ENCODE measurements at regions not wholly inside any gene's neighbourhood (a gene's known extent, or its start where the extent isn't known, plus 50 kb on each side); places are given as distances from the start of the nearest gene placed in this dataset.

DNA sequence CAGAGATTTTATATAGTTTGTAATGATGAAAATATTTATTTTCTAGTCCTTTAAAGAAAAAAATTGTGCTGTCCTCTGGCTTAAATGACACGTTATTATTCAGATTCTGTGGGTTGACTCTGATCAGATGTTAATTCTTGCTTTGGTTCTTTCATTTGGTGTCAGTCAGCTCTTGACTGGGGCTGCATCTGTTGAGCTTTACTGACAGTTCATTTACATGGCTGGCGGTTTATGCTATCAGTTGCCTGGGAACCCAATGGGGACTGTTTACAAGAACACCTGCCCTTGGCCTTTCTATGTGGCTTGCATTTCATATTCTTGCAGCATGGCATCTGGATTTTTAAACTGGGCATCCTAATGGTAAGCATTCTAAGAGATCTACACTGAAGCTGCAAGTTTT, 667.1 kb upstream of the FBXO33 start:
- CTCF ChIA-PET = no interaction called here
- POLR2A ChIA-PET = interaction anchor here in 1 of 2 donors (0.7 kb wide), 1 partner anchor 143 kb away, joined by 3 read pairs; no protein-coding TSS in a partner anchor
- H3K36me3 ChIP-seq (ENCODE audit: control insufficient read depth in 2 of 2, extremely low read depth in 1 of 2, insufficient read depth in 1 of 2, low read length in 1 of 2) = no peaks in the 10 kb centered on the region
- H3K9me3 Mint-ChIP-seq = peaks cover 2 to 5% (median 2%) of the 10 kb centered on the region in 3 donors
- no peaks in the 10 kb centered on the region for H3K27me3 Mint-ChIP-seq
- ATAC-seq (replicated peaks in 1 of 4) = no peak
- H3K4me3 Mint-ChIP-seq = no peak overlapping the region
- no peak overlapping the region for H3K4me3 ChIP-seq (ENCODE audit: control insufficient read depth in 1 of 2, extremely low read depth in 1 of 2, low read length in 1 of 2)
- no peaks in the 10 kb centered on the region for H3K36me3 Mint-ChIP-seq
- no peaks in the 10 kb centered on the region for H3K4me1 Mint-ChIP-seq
- H3K9me3 ChIP-seq = no peaks in the 10 kb centered on the region
- no peak overlapping the region for H3K27ac Mint-ChIP-seq
- H3K27me3 ChIP-seq (replicated peaks in 1 of 2; ENCODE audit: control insufficient read depth in 2 of 2, extremely low read depth in 1 of 2, insufficient read depth in 2 of 2, low read length in 1 of 2) = no peaks in the 10 kb centered on the region
- DNase-seq = no peak
- H3K4me1 ChIP-seq (ENCODE audit: control insufficient read depth in 1 of 2, extremely low read depth in 1 of 2, insufficient read depth in 2 of 2, low read length in 2 of 2) = no peaks in the 10 kb centered on the region
- no peak overlapping the region for H3K27ac ChIP-seq (ENCODE audit: low read length)
- WGBS (ENCODE audit: insufficient coverage) = 78% methylated on average over 2 of the region's 2 CpGs

DNA sequence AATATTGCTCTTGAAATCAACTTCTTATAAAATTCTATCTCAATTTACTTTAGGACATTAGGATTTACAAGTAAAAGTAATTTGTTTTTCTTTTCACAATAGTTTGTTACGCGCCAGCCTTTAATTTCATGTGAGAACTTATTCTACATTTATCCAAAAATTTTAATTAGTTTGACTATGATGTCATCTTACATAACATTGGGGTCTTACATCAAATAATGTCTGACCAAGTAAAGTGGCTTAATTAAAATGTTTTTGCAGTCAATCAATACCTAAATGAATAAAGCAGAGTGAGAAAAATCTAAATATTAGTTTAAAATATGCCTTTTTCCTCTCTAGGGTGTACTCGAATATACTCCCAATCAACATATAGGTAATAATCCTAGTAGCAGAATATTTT, 666.2 kb upstream of the FBXO33 start:
- no peaks in the 10 kb centered on the region for H3K4me1 Mint-ChIP-seq
- H3K4me3 Mint-ChIP-seq = no peak overlapping the region
- no peak overlapping the region for H3K27ac ChIP-seq (ENCODE audit: low read length)
- H3K4me1 ChIP-seq (ENCODE audit: control insufficient read depth in 1 of 2, extremely low read depth in 1 of 2, insufficient read depth in 2 of 2, low read length in 2 of 2) = no peaks in the 10 kb centered on the region
- no CpG with 5 or more reads among the region's 3 CpGs for WGBS (ENCODE audit: insufficient coverage)
- H3K9me3 Mint-ChIP-seq = peaks cover 0 to 2% (median under 1%) of the 10 kb centered on the region in 3 donors
- no peaks in the 10 kb centered on the region for H3K9me3 ChIP-seq
- H3K36me3 Mint-ChIP-seq = no peaks in the 10 kb centered on the region
- POLR2A ChIA-PET = no interaction called here
- no peak overlapping the region for H3K27ac Mint-ChIP-seq
- no peaks in the 10 kb centered on the region for H3K36me3 ChIP-seq (ENCODE audit: control insufficient read depth in 2 of 2, extremely low read depth in 1 of 2, insufficient read depth in 1 of 2, low read length in 1 of 2)
- H3K27me3 Mint-ChIP-seq = no peaks in the 10 kb centered on the region
- H3K4me3 ChIP-seq (ENCODE audit: control insufficient read depth in 1 of 2, extremely low read depth in 1 of 2, low read length in 1 of 2) = no peak overlapping the region
- CTCF ChIA-PET = no interaction called here
- H3K27me3 ChIP-seq (replicated peaks in 1 of 2; ENCODE audit: control insufficient read depth in 2 of 2, extremely low read depth in 1 of 2, insufficient read depth in 2 of 2, low read length in 1 of 2) = no peaks in the 10 kb centered on the region
- DNase-seq = no peak
- ATAC-seq (replicated peaks in 1 of 4) = no peak

DNA sequence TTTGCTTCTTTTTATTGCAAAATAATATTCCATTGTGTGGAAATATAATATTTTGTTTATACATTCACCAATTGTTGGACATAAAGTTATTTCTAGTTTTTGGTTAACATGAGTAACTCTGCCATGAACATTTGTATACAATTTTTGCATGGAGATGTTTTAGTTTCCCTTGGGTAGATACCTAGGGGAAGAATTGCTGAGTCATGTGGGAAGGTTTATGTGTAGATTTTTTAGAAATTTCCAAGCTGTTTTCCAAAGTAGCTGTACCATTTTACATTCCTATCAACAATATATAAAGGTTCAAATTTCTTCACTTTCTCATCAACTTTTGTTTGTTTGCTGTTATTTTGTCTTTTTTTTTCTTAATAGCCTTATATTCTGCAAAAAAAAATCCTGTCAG, 664.7 kb upstream of the FBXO33 start:
- no peaks in the 10 kb centered on the region for H3K4me1 Mint-ChIP-seq
- Histone ChIP-seq H3K4me3 (ENCODE audit: control insufficient read depth in 1 of 2, extremely low read depth in 1 of 2, low read length in 1 of 2) (no peak overlapping the region), H3K36me3 (ENCODE audit: control insufficient read depth in 2 of 2, extremely low read depth in 1 of 2, insufficient read depth in 1 of 2, low read length in 1 of 2) (no peaks in the 10 kb centered on the region), H3K27me3 (replicated peaks in 1 of 2; ENCODE audit: control insufficient read depth in 2 of 2, extremely low read depth in 1 of 2, insufficient read depth in 2 of 2, low read length in 1 of 2) (no peaks in the 10 kb centered on the region), H3K27ac (ENCODE audit: low read length) (no peak overlapping the region), H3K4me1 (ENCODE audit: control insufficient read depth in 1 of 2, extremely low read depth in 1 of 2, insufficient read depth in 2 of 2, low read length in 2 of 2) (no peaks in the 10 kb centered on the region), H3K9me3 (no peaks in the 10 kb centered on the region)
- no peaks in the 10 kb centered on the region for H3K27me3 Mint-ChIP-seq
- no peak overlapping the region for H3K4me3 Mint-ChIP-seq
- H3K36me3 Mint-ChIP-seq = no peaks in the 10 kb centered on the region
- ChIA-PET POLR2A (no interaction called here), CTCF (no interaction called here)
- DNase-seq = no peak
- H3K9me3 Mint-ChIP-seq = peaks cover 0 to 2% (median 0%) of the 10 kb centered on the region in 3 donors
- no peak for ATAC-seq (replicated peaks in 1 of 4)
- no peak overlapping the region for H3K27ac Mint-ChIP-seq

DNA sequence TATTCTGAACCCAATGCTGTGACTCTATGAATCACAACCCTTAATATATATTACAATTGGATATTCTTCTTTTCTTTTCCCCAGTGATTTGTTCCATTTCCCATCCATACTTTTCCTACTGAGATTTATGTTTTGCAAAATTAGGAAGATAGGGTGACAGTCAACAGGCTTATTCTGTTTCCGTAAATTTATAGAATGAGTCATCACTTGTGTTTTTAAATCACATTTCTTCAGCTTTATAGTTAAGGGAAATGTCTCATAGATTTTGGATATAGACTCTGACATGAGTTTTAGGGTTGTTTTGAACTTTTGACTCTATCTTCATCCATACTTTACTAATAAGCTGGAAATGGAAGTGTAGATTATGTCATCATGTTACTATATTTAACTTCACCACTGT, 661.6 kb upstream of the FBXO33 start:
- Mint-ChIP-seq H3K36me3 (no peaks in the 10 kb centered on the region), H3K27me3 (no peaks in the 10 kb centered on the region), H3K4me1 (no peaks in the 10 kb centered on the region), H3K9me3 (peaks cover 2 to 5% (median 4%) of the 10 kb centered on the region in 3 donors), H3K27ac (no peak overlapping the region), H3K4me3 (no peak overlapping the region)
- H3K9me3 ChIP-seq = no peaks in the 10 kb centered on the region
- no peaks in the 10 kb centered on the region for H3K36me3 ChIP-seq (ENCODE audit: control insufficient read depth in 2 of 2, extremely low read depth in 1 of 2, insufficient read depth in 1 of 2, low read length in 1 of 2)
- H3K4me1 ChIP-seq (ENCODE audit: control insufficient read depth in 1 of 2, extremely low read depth in 1 of 2, insufficient read depth in 2 of 2, low read length in 2 of 2) = no peaks in the 10 kb centered on the region
- CTCF ChIA-PET = interaction anchor here in 1 of 2 donors (0.7 kb wide), 1 partner anchor 11 kb away, joined by 3 read pairs; no protein-coding TSS in a partner anchor
- no peak overlapping the region for H3K4me3 ChIP-seq (ENCODE audit: control insufficient read depth in 1 of 2, extremely low read depth in 1 of 2, low read length in 1 of 2)
- no peak for DNase-seq
- no CpG with 5 or more reads among the region's 1 CpG for WGBS (ENCODE audit: insufficient coverage)
- H3K27ac ChIP-seq (ENCODE audit: low read length) = no peak overlapping the region
- POLR2A ChIA-PET = no interaction called here
- H3K27me3 ChIP-seq (replicated peaks in 1 of 2; ENCODE audit: control insufficient read depth in 2 of 2, extremely low read depth in 1 of 2, insufficient read depth in 2 of 2, low read length in 1 of 2) = no peaks in the 10 kb centered on the region
- no peak for ATAC-seq (replicated peaks in 1 of 4)

DNA sequence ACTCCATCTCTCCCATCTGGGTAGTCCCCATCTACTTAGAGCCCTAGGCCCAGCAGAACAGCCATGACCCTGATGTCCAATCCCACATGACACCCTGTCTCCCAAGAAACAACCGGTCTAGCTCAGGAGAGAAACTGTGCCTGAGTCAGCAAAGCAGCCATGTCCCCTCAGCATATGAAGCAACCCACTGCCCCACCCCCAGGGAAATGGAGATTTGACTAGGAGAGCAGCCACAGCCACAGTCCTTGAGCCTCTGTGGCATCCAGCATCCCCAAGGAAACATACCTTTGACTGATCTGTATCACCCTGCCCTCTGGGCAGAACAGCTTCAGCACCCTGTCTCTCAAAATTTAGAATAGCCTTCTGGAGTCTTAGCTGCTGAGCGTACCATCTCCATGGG, 641.9 kb upstream of the FBXO33 start:
- WGBS (ENCODE audit: insufficient coverage) = 93% methylated on average over 2 of the region's 2 CpGs
- Mint-ChIP-seq H3K4me1 (no peaks in the 10 kb centered on the region), H3K27ac (no peak overlapping the region), H3K36me3 (no peaks in the 10 kb centered on the region), H3K27me3 (no peaks in the 10 kb centered on the region), H3K9me3 (peaks cover 0 to 8% (median 3%) of the 10 kb centered on the region in 3 donors), H3K4me3 (no peak overlapping the region)
- no peak for ATAC-seq (replicated peaks in 1 of 4)
- no peak for DNase-seq
- Histone ChIP-seq H3K4me3 (ENCODE audit: control insufficient read depth in 1 of 2, extremely low read depth in 1 of 2, low read length in 1 of 2) (no peak overlapping the region), H3K36me3 (ENCODE audit: control insufficient read depth in 2 of 2, extremely low read depth in 1 of 2, insufficient read depth in 1 of 2, low read length in 1 of 2) (no peaks in the 10 kb centered on the region), H3K27me3 (replicated peaks in 1 of 2; ENCODE audit: control insufficient read depth in 2 of 2, extremely low read depth in 1 of 2, insufficient read depth in 2 of 2, low read length in 1 of 2) (no peaks in the 10 kb centered on the region), H3K27ac (ENCODE audit: low read length) (no peak overlapping the region), H3K4me1 (ENCODE audit: control insufficient read depth in 1 of 2, extremely low read depth in 1 of 2, insufficient read depth in 2 of 2, low read length in 2 of 2) (no peaks in the 10 kb centered on the region), H3K9me3 (no peaks in the 10 kb centered on the region)
- CTCF ChIA-PET = no interaction called here
- POLR2A ChIA-PET = no interaction called here

DNA sequence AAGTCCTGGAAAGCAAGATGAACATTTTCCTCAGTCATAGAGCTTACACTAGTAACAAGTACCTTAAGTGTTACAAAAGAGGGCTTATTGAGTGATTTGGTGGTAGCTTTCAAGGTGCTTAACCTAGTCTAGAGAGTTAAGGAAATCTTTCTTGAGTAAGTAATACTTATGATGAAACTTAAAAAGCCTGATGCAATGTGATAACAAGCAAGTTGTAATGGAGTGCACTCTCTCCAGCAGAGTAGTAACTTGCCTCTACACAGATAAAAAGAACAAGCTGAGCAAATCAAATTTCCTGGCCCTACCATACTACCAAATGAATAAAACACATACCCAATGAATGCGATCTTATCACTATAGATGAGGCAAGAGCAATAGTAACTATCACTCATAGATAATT, 639.9 kb upstream of the FBXO33 start:
- H3K27me3 ChIP-seq (replicated peaks in 1 of 2; ENCODE audit: control insufficient read depth in 2 of 2, extremely low read depth in 1 of 2, insufficient read depth in 2 of 2, low read length in 1 of 2) = no peaks in the 10 kb centered on the region
- 100% methylated on average over 1 of the region's 1 CpG for WGBS (ENCODE audit: insufficient coverage)
- H3K9me3 ChIP-seq = no peaks in the 10 kb centered on the region
- no peaks in the 10 kb centered on the region for H3K36me3 ChIP-seq (ENCODE audit: control insufficient read depth in 2 of 2, extremely low read depth in 1 of 2, insufficient read depth in 1 of 2, low read length in 1 of 2)
- no peaks in the 10 kb centered on the region for H3K4me1 Mint-ChIP-seq
- no peak overlapping the region for H3K27ac ChIP-seq (ENCODE audit: low read length)
- no peak for ATAC-seq (replicated peaks in 1 of 4)
- POLR2A ChIA-PET = no interaction called here
- CTCF ChIA-PET = no interaction called here
- no peak overlapping the region for H3K4me3 Mint-ChIP-seq
- no peaks in the 10 kb centered on the region for H3K27me3 Mint-ChIP-seq
- no peak for DNase-seq
- H3K4me3 ChIP-seq (ENCODE audit: control insufficient read depth in 1 of 2, extremely low read depth in 1 of 2, low read length in 1 of 2) = no peak overlapping the region
- H3K36me3 Mint-ChIP-seq = no peaks in the 10 kb centered on the region
- H3K9me3 Mint-ChIP-seq = peaks cover 0 to 8% (median 3%) of the 10 kb centered on the region in 3 donors
- no peaks in the 10 kb centered on the region for H3K4me1 ChIP-seq (ENCODE audit: control insufficient read depth in 1 of 2, extremely low read depth in 1 of 2, insufficient read depth in 2 of 2, low read length in 2 of 2)
- H3K27ac Mint-ChIP-seq = no peak overlapping the region
